Caco-2 (cell line): ENCODE measurements at regions not wholly inside any gene's neighbourhood (a gene's known extent, or its start where the extent isn't known, plus 50 kb on each side); places are given as distances from the start of the nearest gene placed in this dataset.

Source experiments
- BruUV-seq: library from RNA; stranded (reverse); fragments of 400-500 nt; replicated peaks from 2 replicates; lab custom pipeline; 2021; lab: Mats Ljungman, UMichigan
- CTCF ChIA-PET: fragments of 300-600 bp; sonication (Branson Sonifier 250); formaldehyde crosslinking; loops from one replicate; lab custom pipeline; 2022; ENCODE audit warnings: antibody characterized with exemption; lab: Charles Lee
- POLR2A ChIA-PET: fragments of 300-600 bp; sonication (Branson Sonifier 250); formaldehyde crosslinking; loops from one replicate; lab custom pipeline; 2022; ENCODE audit warnings: antibody characterized with exemption; lab: Charles Lee
- DNase-seq, 2 experiments: peaks; one replicate each; pipeline versions ENCODE4 v3.0.0 to v3.0.0-alpha.2; 2020 to 2022
- H3K27me3 ChIP-seq: replicated peaks from 2 replicates; pipeline ENCODE4 v1.6.0; 2011; ENCODE audit warnings: low read length; ENCODE audit not compliant: control insufficient read depth, insufficient read depth
- H3K36me3 ChIP-seq: 2 replicates; pipeline ENCODE4 v1.5.1; 2011; ENCODE audit warnings: low read length; ENCODE audit not compliant: control insufficient read depth, insufficient read depth
- H3K4me1 ChIP-seq: fragments of 250-450 bp; sonication (Bioruptor Pico); 2 replicates; pipeline ENCODE4 v1.5.1; 2020; ENCODE audit warnings: mild to moderate bottlenecking
- H3K4me3 ChIP-seq: 2 replicates; pipeline ENCODE4 v1.5.1; 2011; ENCODE audit warnings: low read depth, mild to moderate bottlenecking, control low read depth, low read length
- H3K9me3 ChIP-seq: fragments of 250-450 bp; sonication (Bioruptor Pico); 2 replicates; pipeline ENCODE4 v1.5.1; 2020; ENCODE audit warnings: mild to moderate bottlenecking, moderate library complexity
- H3K27ac Mint-ChIP-seq: one replicate; pipeline ENCODE4 v1.8.0; 2022; ENCODE audit warnings: mixed read lengths; ENCODE audit not compliant: unreplicated experiment
- H3K27me3 Mint-ChIP-seq: one replicate; pipeline ENCODE4 v1.8.0; 2022; ENCODE audit warnings: mixed read lengths; ENCODE audit not compliant: insufficient read depth, unreplicated experiment
- H3K36me3 Mint-ChIP-seq: one replicate; pipeline ENCODE4 v1.8.0; 2022; ENCODE audit warnings: mild to moderate bottlenecking, mixed read lengths; ENCODE audit not compliant: insufficient read depth, unreplicated experiment
- H3K4me1 Mint-ChIP-seq: one replicate; pipeline ENCODE4 v1.8.0; 2022; ENCODE audit warnings: low read depth, mixed read lengths; ENCODE audit not compliant: unreplicated experiment
- H3K4me3 Mint-ChIP-seq: one replicate; pipeline ENCODE4 v1.8.0; 2022; ENCODE audit warnings: mild to moderate bottlenecking, moderate library complexity, mixed read lengths; ENCODE audit not compliant: unreplicated experiment
- H3K9me3 Mint-ChIP-seq: one replicate; pipeline ENCODE4 v1.8.0; 2022; ENCODE audit warnings: mixed read lengths; ENCODE audit not compliant: unreplicated experiment
- CTCF ChIP-seq, 2 experiments: fragments of 200-600 bp in 1 of 2; IDR thresholded peaks; 1 replicate in 1 of 2; 2 replicates in 1 of 2; pipeline versions ENCODE4 v1.5.1 to v1.8.0; 2011 to 2022; ENCODE audit warnings: antibody characterized with exemption in 1 of 2, control low read depth in 1 of 2, inconsistent platforms in 1 of 2, low read depth in 1 of 2, low read length in 1 of 2, mild to moderate bottlenecking in 1 of 2, moderate library complexity in 1 of 2; ENCODE audit not compliant: insufficient read depth in 1 of 2, severe bottlenecking in 1 of 2, unreplicated experiment in 1 of 2
- intact Hi-C: fragments of 100-400 bp; cut with micrococcal nuclease; formaldehyde crosslinking; loops from one replicate; pipeline ENCODE4 v1.10.0; 2022; ENCODE audit not compliant: unreplicated experiment

GRCh38 chr5:109485030-109485429, 75.3 kb upstream of the PJA2 start:
- no TSS peak for BruUV-seq
- no peaks in the 10 kb centered on the region for H3K4me1 Mint-ChIP-seq
- intact Hi-C loops = no loop called here
- no peaks in the 10 kb centered on the region for H3K9me3 Mint-ChIP-seq
- no peaks in the 10 kb centered on the region for H3K27me3 ChIP-seq
- H3K36me3 ChIP-seq = no peaks in the 10 kb centered on the region
- H3K4me1 ChIP-seq = no peaks in the 10 kb centered on the region
- H3K36me3 Mint-ChIP-seq = no peaks in the 10 kb centered on the region
- H3K4me3 Mint-ChIP-seq = no peak overlapping the region
- no peak for DNase-seq
- peaks cover 4% of the 10 kb centered on the region for H3K27me3 Mint-ChIP-seq
- CTCF ChIA-PET = no interaction called here
- H3K9me3 ChIP-seq = no peaks in the 10 kb centered on the region
- no peak for TF ChIP-seq CTCF (IDR thresholded peaks at IDR 0.05; ENCODE audit: insufficient read depth in 1 of 2, low read depth in 1 of 2, low read length in 1 of 2, severe bottlenecking in 1 of 2, unreplicated experiment in 1 of 2)
- POLR2A ChIA-PET = no interaction called here
- no peak overlapping the region for H3K27ac Mint-ChIP-seq
- no peak overlapping the region for H3K4me3 ChIP-seq

GRCh38 chr5:109484597-109484996, 74.8 kb upstream of the PJA2 start:
- H3K9me3 Mint-ChIP-seq = no peaks in the 10 kb centered on the region
- no TSS peak for BruUV-seq
- H3K4me1 ChIP-seq = no peaks in the 10 kb centered on the region

GRCh38 chr5:109483395-109483971, 73.7 kb upstream of the PJA2 start:
- no peaks in the 10 kb centered on the region for H3K9me3 ChIP-seq
- POLR2A ChIA-PET = no interaction called here

More at GRCh38 chr5:109484597-109484996, 74.8 kb upstream of the PJA2 start:
- intact Hi-C loops = no loop called here
- no peak for DNase-seq
- Histone ChIP-seq H3K36me3 (no peaks in the 10 kb centered on the region), H3K4me3 (no peak overlapping the region), H3K27me3 (no peaks in the 10 kb centered on the region), H3K9me3 (no peaks in the 10 kb centered on the region)
- CTCF ChIA-PET = no interaction called here
- H3K36me3 Mint-ChIP-seq = no peaks in the 10 kb centered on the region
- no peak overlapping the region for H3K27ac Mint-ChIP-seq
- H3K4me3 Mint-ChIP-seq = no peak overlapping the region
- H3K27me3 Mint-ChIP-seq = peaks cover 4% of the 10 kb centered on the region
- no peaks in the 10 kb centered on the region for H3K4me1 Mint-ChIP-seq
- POLR2A ChIA-PET = no interaction called here
- no peak for TF ChIP-seq CTCF (IDR thresholded peaks at IDR 0.05; ENCODE audit: insufficient read depth in 1 of 2, low read depth in 1 of 2, low read length in 1 of 2, severe bottlenecking in 1 of 2, unreplicated experiment in 1 of 2)

More at GRCh38 chr5:109483395-109483971, 73.7 kb upstream of the PJA2 start:
- Mint-ChIP-seq H3K9me3 (no peaks in the 10 kb centered on the region), H3K27ac (no peak overlapping the region), H3K4me3 (no peak overlapping the region), H3K27me3 (peaks cover 4% of the 10 kb centered on the region), H3K4me1 (no peaks in the 10 kb centered on the region), H3K36me3 (no peaks in the 10 kb centered on the region)
- TF ChIP-seq CTCF (IDR thresholded peaks at IDR 0.05; ENCODE audit: insufficient read depth in 1 of 2, low read depth in 1 of 2, low read length in 1 of 2, severe bottlenecking in 1 of 2, unreplicated experiment in 1 of 2) = no peak
- DNase-seq = no peak
- Histone ChIP-seq H3K4me3 (no peak overlapping the region), H3K27me3 (no peaks in the 10 kb centered on the region), H3K4me1 (no peaks in the 10 kb centered on the region), H3K36me3 (no peaks in the 10 kb centered on the region)
- intact Hi-C loops = no loop called here
- CTCF ChIA-PET = no interaction called here
- BruUV-seq = no TSS peak
